NCI-H128 (cell line): ENCODE measurements at regions not wholly inside any gene's neighbourhood (a gene's known extent, or its start where the extent isn't known, plus 50 kb on each side); places are given as distances from the start of the nearest gene placed in this dataset.

Experiments used
- DNase-seq: peaks from one replicate; lab custom pipeline; 2025; ENCODE audit not compliant: unreplicated experiment; lab: John Stamatoyannopoulos, UW

- no peak for DNase-seq
These were observed 176.7 kb downstream of the SOX9 start for GRCh38 chr17:72297326-72298115.

- no peak for DNase-seq
These were observed 178.3 kb downstream of the SOX9 start for GRCh38 chr17:72299100-72299499.

- DNase-seq = no peak
These were observed 178.8 kb downstream of the SOX9 start for GRCh38 chr17:72299592-72299991.

- no peak for DNase-seq
These were observed 181.1 kb downstream of the SOX9 start for GRCh38 chr17:72301887-72302286.

GRCh38 chr17:72302735-72303134 lies 181.9 kb downstream of the SOX9 start:
- no peak for DNase-seq

GRCh38 chr17:72303787-72304733 lies 183.2 kb downstream of the SOX9 start:
- DNase-seq = no peak

GRCh38 chr17:72304859-72305258 lies 184.0 kb downstream of the SOX9 start:
- DNase-seq = no peak

GRCh38 chr17:72305472-72305871 lies 184.7 kb downstream of the SOX9 start:
- no peak for DNase-seq

- no peak for DNase-seq
These were observed 185.2 kb downstream of the SOX9 start for GRCh38 chr17:72306037-72306436.

- no peak for DNase-seq
These were observed 187.0 kb downstream of the SOX9 start for GRCh38 chr17:72307836-72308235.

- DNase-seq = no peak
These were observed 188.0 kb downstream of the SOX9 start for GRCh38 chr17:72308744-72309385.

GRCh38 chr17:72311004-72311403 lies 190.2 kb downstream of the SOX9 start:
- DNase-seq = no peak

- DNase-seq = no peak
These were observed 194.5 kb downstream of the SOX9 start for GRCh38 chr17:72315122-72315913.

GRCh38 chr17:72318131-72318530 lies 197.3 kb downstream of the SOX9 start:
- no peak for DNase-seq

GRCh38 chr17:72321896-72322295 lies 201.1 kb downstream of the SOX9 start:
- DNase-seq = no peak

- no peak for DNase-seq
These were observed 211.5 kb downstream of the SOX9 start for GRCh38 chr17:72332367-72332766.

GRCh38 chr17:72333570-72333969 lies 212.8 kb downstream of the SOX9 start:
- DNase-seq = no peak

- DNase-seq = no peak
These were observed 213.4 kb downstream of the SOX9 start for GRCh38 chr17:72334205-72334604.

- DNase-seq = no peak
These were observed 215.4 kb downstream of the SOX9 start for GRCh38 chr17:72336026-72336803.

- no peak for DNase-seq
These were observed 215.9 kb downstream of the SOX9 start for GRCh38 chr17:72336804-72337070.
